ENCODE measurements at regions not wholly inside any gene's neighbourhood (a gene's known extent, or its start where the extent isn't known, plus 50 kb on each side); places are given as distances from the start of the nearest gene placed in this dataset.

GRCh38 chr1:102097451-102097850 is 100.7 kb upstream of the OLFM3 start:
- Histone ChIP-seq H2BK120ac (ENCODE audit: low read depth, low read length, poor library complexity, severe bottlenecking) (no peak overlapping the region), H3K23ac (ENCODE audit: insufficient read length, low read depth, low read length) (no peak overlapping the region), H3K4me1 (ENCODE audit: insufficient read depth, low read length) (peaks cover 3% of the 10 kb centered on the region; the same call in 1 of the 2 replicates), H3K14ac (ENCODE audit: insufficient read depth, low read length) (no peak overlapping the region), H3K4ac (ENCODE audit: low read depth, low read length) (no peak overlapping the region), H4K8ac (replicated peaks; ENCODE audit: insufficient read length, low read depth, low read length) (no peak overlapping the region), H4K5ac (ENCODE audit: insufficient read length, low read depth, low read length) (no peak overlapping the region), H2AK5ac (ENCODE audit: insufficient read length, low read length) (no peak overlapping the region), H2BK15ac (ENCODE audit: low read depth, low read length) (no peak overlapping the region), H4K91ac (ENCODE audit: insufficient read length, low read depth, low read length) (no peak overlapping the region), H3K79me1 (ENCODE audit: insufficient read depth, low read depth, low read length, poor library complexity, severe bottlenecking) (no peaks in the 10 kb centered on the region), H2BK5ac (ENCODE audit: insufficient read length, low read length) (no peak overlapping the region), H3K27ac (ENCODE audit: insufficient read length, low read depth, low read length) (no peak overlapping the region), H3T11ph (ENCODE audit: low read length) (no peak overlapping the region), H2BK12ac (ENCODE audit: insufficient read length, low read depth, low read length) (no peak overlapping the region), H3K23me2 (ENCODE audit: insufficient read length, low read depth, low read length, poor library complexity, severe bottlenecking) (no peaks in the 10 kb centered on the region), H4K20me1 (ENCODE audit: control insufficient read depth, insufficient read depth, insufficient read length) (no peaks in the 10 kb centered on the region), H3K79me2 (ENCODE audit: insufficient read depth, low read length) (no peaks in the 10 kb centered on the region), H2AFZ (ENCODE audit: low read length) (no peak overlapping the region), H3K9ac (ENCODE audit: extremely low read depth, insufficient read length, low read length) (no peak overlapping the region), H3K56ac (ENCODE audit: insufficient read length, low read depth, low read length) (no peak overlapping the region), H3K9me3 (ENCODE audit: control insufficient read depth, low read depth, low read length) (no peaks in the 10 kb centered on the region), H3K4me2 (ENCODE audit: insufficient read depth, insufficient read length, low read length) (no peak overlapping the region), H2BK20ac (ENCODE audit: low read depth, low read length, poor library complexity, severe bottlenecking) (no peak overlapping the region), H3K18ac (ENCODE audit: insufficient read length, low read depth, low read length) (no peak overlapping the region), H3K27me3 (ENCODE audit: insufficient read depth, low read length) (no peaks in the 10 kb centered on the region)
- Mint-ChIP-seq H3K27me3 (ENCODE audit: low read depth) (no peaks in the 10 kb centered on the region), H3K4me3 (no peak overlapping the region), H3K9me3 (peaks cover 0 to 3% of the 10 kb centered on the region in 2 experiments; a peak in 1 of 5 replicates), H3K4me1 (peaks cover 16 to 22% of the 10 kb centered on the region in 2 experiments), H3K36me3 (ENCODE audit: insufficient read depth in 1 of 3, low read depth in 3 of 3) (peaks cover 0 to 14% (median 2%) of the 10 kb centered on the region in 3 experiments; a peak in 3 of 7 replicates), H3K27ac (no peak overlapping the region)
- no peak for TF ChIP-seq CTCF (conservative IDR thresholded peaks at IDR 0.05)
- no peak for DNase-seq
